H1 (cell line): ENCODE measurements at regions not wholly inside any gene's neighbourhood (a gene's known extent, or its start where the extent isn't known, plus 50 kb on each side); places are given as distances from the start of the nearest gene placed in this dataset.

ENCODE experiments used
- CTCF ChIA-PET: fragments of 300-600 bp; sonication (Branson Sonifier 250); formaldehyde crosslinking; loops from one replicate; lab custom pipeline; 2021; ENCODE audit not compliant: partially characterized antibody; lab: Charles Lee
- POLR2A ChIA-PET: fragments of 300-600 bp; sonication (Branson Sonifier 250); formaldehyde crosslinking; loops from one replicate; lab custom pipeline; 2021; ENCODE audit warnings: inconsistent platforms; ENCODE audit not compliant: partially characterized antibody; lab: Charles Lee
- DNase-seq, 2 experiments: peaks; one replicate each; pipeline versions ENCODE4 v3.0.0 to v3.0.0-alpha.2; 2010 to 2022; ENCODE audit warnings: low spot score in 2 of 2, low read depth in 1 of 2, mixed read lengths in 1 of 2
- FAIRE-seq: peaks from 2 replicates; lab custom pipeline; 2011; peaks lifted over from hg19 to GRCh38; lab: Jason Lieb, UNC
- H2AFZ ChIP-seq: 2 replicates; pipeline ENCODE4 v1.8.1; 2012; ENCODE audit warnings: low read length, inconsistent platforms
- H2AK5ac ChIP-seq: 2 replicates; pipeline ENCODE4 v1.6.1; 2013; ENCODE audit warnings: low read depth, low read length
- H2BK120ac ChIP-seq: replicated peaks from 2 replicates; pipeline ENCODE3; 2013; ENCODE audit warnings: low read depth, low read length, inconsistent platforms
- H2BK12ac ChIP-seq: 2 replicates; pipeline ENCODE4 v1.6.1; 2013; ENCODE audit warnings: low read depth, low read length
- H2BK15ac ChIP-seq: 2 replicates; pipeline ENCODE4 v1.6.1; 2013; ENCODE audit warnings: low read length
- H2BK20ac ChIP-seq: 2 replicates; pipeline ENCODE4 v1.6.1; 2013; ENCODE audit warnings: low read length
- H2BK5ac ChIP-seq: 2 replicates; pipeline ENCODE4 v1.6.1; 2013; ENCODE audit warnings: low read depth, low read length
- H3K14ac ChIP-seq: 2 replicates; pipeline ENCODE4 v1.6.1; 2013; ENCODE audit warnings: inconsistent platforms; ENCODE audit not compliant: insufficient read length
- H3K18ac ChIP-seq: 2 replicates; pipeline ENCODE4 v1.6.1; 2013; ENCODE audit warnings: low read length; ENCODE audit errors: extremely low read depth
- H3K23ac ChIP-seq: 2 replicates; pipeline ENCODE4 v1.6.1; 2013; ENCODE audit warnings: inconsistent platforms; ENCODE audit not compliant: insufficient read length
- H3K23me2 ChIP-seq: 2 replicates; pipeline ENCODE4 v1.6.1; 2013; ENCODE audit warnings: low read depth, low read length
- H3K27ac ChIP-seq: 2 replicates; pipeline ENCODE4 v1.6.1; 2011; ENCODE audit warnings: low read depth, low read length, inconsistent platforms
- H3K27me3 ChIP-seq, 4 experiments: replicated peaks in 1 of 4; 1 replicate in 1 of 4; 2 replicates in 3 of 4; pipeline versions ENCODE4 v1.6.1 to v1.8.1; 2011 to 2013; ENCODE audit warnings: low read length in 3 of 4, mild to moderate bottlenecking in 3 of 4, inconsistent platforms in 2 of 4, mixed read lengths in 2 of 4, moderate library complexity in 1 of 4; ENCODE audit not compliant: control insufficient read depth in 3 of 4, insufficient read depth in 3 of 4; ENCODE audit errors: extremely low read depth in 1 of 4
- H3K36me3 ChIP-seq, 4 experiments: 2 replicates each; pipeline versions ENCODE4 v1.6.1 to v1.8.1; 2011 to 2013; ENCODE audit warnings: mild to moderate bottlenecking in 4 of 4, low read length in 3 of 4, moderate library complexity in 2 of 4, control low read depth in 1 of 4, inconsistent platforms in 1 of 4; ENCODE audit not compliant: insufficient read depth in 4 of 4, control insufficient read depth in 2 of 4
- H3K4ac ChIP-seq: replicated peaks from 2 replicates; pipeline ENCODE3; 2013; ENCODE audit warnings: low read length, low read depth, mixed read lengths, inconsistent platforms; ENCODE audit not compliant: insufficient read length
- H3K4me1 ChIP-seq, 4 experiments: replicated peaks in 1 of 4; 1 replicate in 1 of 4; 2 replicates in 3 of 4; pipeline versions ENCODE4 v1.6.1 to v1.8.1; 2011 to 2013; ENCODE audit warnings: low read length in 3 of 4, inconsistent platforms in 2 of 4, mixed read lengths in 1 of 4; ENCODE audit not compliant: insufficient read depth in 4 of 4, control insufficient read depth in 3 of 4
- H3K4me2 ChIP-seq, 2 experiments: 2 replicates each; pipeline versions ENCODE4 v1.6.1 to v1.8.1; 2011 to 2013; ENCODE audit warnings: low read depth in 2 of 2, low read length in 2 of 2, control low read depth in 1 of 2, inconsistent platforms in 1 of 2, mild to moderate bottlenecking in 1 of 2; ENCODE audit not compliant: insufficient read depth in 1 of 2
- H3K4me3 ChIP-seq, 4 experiments: fragments of 200-600, 300-600 bp in 1 of 4; sonication (generic), shearing (Covaris generic), sonication (Bioruptor Twin) in 1 of 4; 2 replicates each; pipeline versions ENCODE4 v1.5.1 to v1.8.1; 2011 to 2016; ENCODE audit warnings: low read length in 4 of 4, low read depth in 3 of 4, control low read depth in 2 of 4, inconsistent platforms in 2 of 4, mild to moderate bottlenecking in 2 of 4, mixed read lengths in 1 of 4, moderate library complexity in 1 of 4; ENCODE audit not compliant: insufficient read depth in 2 of 4; ENCODE audit errors: extremely low read depth in 1 of 4
- H3K56ac ChIP-seq: replicated peaks from 2 replicates; pipeline ENCODE3; 2013; ENCODE audit warnings: low read depth, mild to moderate bottlenecking, mixed read lengths, low read length, inconsistent platforms; ENCODE audit not compliant: insufficient read length
- H3K79me1 ChIP-seq: 2 replicates; pipeline ENCODE4 v1.6.1; 2013; ENCODE audit warnings: low read depth, low read length, control low read depth
- H3K79me2 ChIP-seq, 2 experiments: 2 replicates each; pipeline versions ENCODE4 v1.6.1 to v1.8.1; 2012 to 2013; ENCODE audit warnings: low read length in 2 of 2, mild to moderate bottlenecking in 2 of 2, inconsistent platforms in 1 of 2; ENCODE audit not compliant: insufficient read depth in 2 of 2, control insufficient read depth in 1 of 2
- H3K9ac ChIP-seq, 4 experiments: replicated peaks in 1 of 4; 1 replicate in 1 of 4; 2 replicates in 3 of 4; pipeline versions ENCODE4 v1.6.1 to v1.8.1; 2011 to 2013; ENCODE audit warnings: low read depth in 3 of 4, low read length in 3 of 4, control low read depth in 2 of 4, mild to moderate bottlenecking in 2 of 4, moderate library complexity in 2 of 4, inconsistent platforms in 1 of 4; ENCODE audit errors: extremely low read depth in 1 of 4
- H3K9me3 ChIP-seq, 2 experiments: 2 replicates each; pipeline versions ENCODE4 v1.6.1 to v1.8.1; 2012 to 2013; ENCODE audit warnings: mild to moderate bottlenecking in 2 of 2, moderate library complexity in 2 of 2, control low read depth in 1 of 2, inconsistent platforms in 1 of 2, low read depth in 1 of 2, low read length in 1 of 2, mixed read lengths in 1 of 2; ENCODE audit not compliant: insufficient read depth in 2 of 2
- H4K20me1 ChIP-seq, 2 experiments: replicated peaks in 1 of 2; 2 replicates each; pipeline versions ENCODE3 to v1.8.1; 2011 to 2013; ENCODE audit warnings: inconsistent platforms in 2 of 2, low read length in 2 of 2, mild to moderate bottlenecking in 1 of 2; ENCODE audit not compliant: insufficient read depth in 2 of 2, control insufficient read depth in 1 of 2
- H4K5ac ChIP-seq: 2 replicates; pipeline ENCODE4 v1.6.1; 2013; ENCODE audit warnings: low read length, low read depth, mixed read lengths, inconsistent platforms; ENCODE audit not compliant: insufficient read length
- H4K8ac ChIP-seq: 2 replicates; pipeline ENCODE4 v1.8.0; 2013; ENCODE audit warnings: mild to moderate bottlenecking, moderate library complexity, low read length, inconsistent platforms; ENCODE audit not compliant: insufficient read depth; ENCODE audit errors: extremely low read depth
- H4K91ac ChIP-seq: replicated peaks from 2 replicates; pipeline ENCODE3; 2013; ENCODE audit warnings: low read length, mixed read lengths, inconsistent platforms; ENCODE audit not compliant: insufficient read length
- BACH1 ChIP-seq: IDR thresholded peaks from 2 replicates; pipeline ENCODE4 v1.6.1; 2012; ENCODE audit warnings: low read length, improper control_type of control experiment
- CTCF ChIP-seq, 3 experiments: IDR thresholded peaks; 1 replicate in 2 of 3; 2 replicates in 1 of 3; pipeline versions ENCODE4 v1.5.1 to v1.6.1; 2011; ENCODE audit warnings: low read length in 3 of 3, mild to moderate bottlenecking in 3 of 3, inconsistent platforms in 2 of 3, low read depth in 1 of 3, moderate library complexity in 1 of 3; ENCODE audit not compliant: insufficient read depth in 1 of 3; ENCODE audit errors: control extremely low read depth in 1 of 3
- MAX ChIP-seq: IDR thresholded peaks from 2 replicates; pipeline ENCODE4 v1.6.1; 2012; ENCODE audit warnings: inconsistent platforms
- SP2 ChIP-seq: IDR thresholded peaks from 2 replicates; pipeline ENCODE4 v1.6.1; 2012; ENCODE audit warnings: mild to moderate bottlenecking, low read length, inconsistent platforms
- WGBS, 2 experiments: shearing (Covaris generic) in 1 of 2; methylation state at CpG; one replicate each; pipeline versions ENCODE4 v1.1.6 to v1.1.7; 2013 to 2015; ENCODE audit warnings: low lambda C conversion rate in 2 of 2, mixed read lengths in 2 of 2, inconsistent platforms in 1 of 2, low coverage in 1 of 2, missing lambda C conversion rate in 1 of 2; ENCODE audit not compliant: insufficient replicate concordance in 2 of 2, insufficient coverage in 1 of 2, insufficient read length in 1 of 2; ENCODE audit errors: extremely low coverage in 1 of 2, missing lambda C conversion rate in 1 of 2; 5-methylcytosine and 5-hydroxymethylcytosine counted together

DNA sequence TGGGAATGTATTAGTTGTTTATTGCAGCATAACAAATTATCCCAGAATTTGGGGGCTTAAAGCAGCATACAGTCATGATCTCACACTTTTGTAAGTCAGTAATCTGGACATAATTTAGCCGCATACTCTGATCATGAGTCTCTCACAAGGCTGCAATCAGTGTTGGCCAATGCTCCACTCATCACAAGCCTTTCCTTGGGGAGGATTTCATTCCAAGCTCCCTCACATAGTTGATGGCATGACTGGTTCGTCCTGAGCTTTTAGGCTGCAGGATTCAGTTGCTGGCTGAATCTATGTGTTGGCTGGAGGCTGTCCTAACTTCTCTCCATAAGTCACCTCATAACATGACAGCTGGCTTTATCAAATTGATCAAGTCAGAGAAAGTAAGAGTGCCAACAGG is 1568.6 kb upstream of the PCDH7 start:
- H3K4me2 ChIP-seq, result no peak overlapping the region
- no peak overlapping the region for H4K91ac ChIP-seq
- no peaks in the 10 kb centered on the region for H3K36me3 ChIP-seq
- H3K23ac ChIP-seq, result no peak overlapping the region
- H3K4ac ChIP-seq, result no peak overlapping the region
- H3K79me2 ChIP-seq, result no peaks in the 10 kb centered on the region
- ChIA-PET POLR2A (no interaction called here), CTCF (no interaction called here)
- H4K5ac ChIP-seq, result no peak overlapping the region
- no peak overlapping the region for H2BK15ac ChIP-seq
- H3K18ac ChIP-seq, result no peak overlapping the region
- H2BK20ac ChIP-seq, result no peak overlapping the region
- H4K20me1 ChIP-seq, result no peaks in the 10 kb centered on the region
- no peak overlapping the region for H3K9ac ChIP-seq
- no peaks in the 10 kb centered on the region for H3K9me3 ChIP-seq
- H4K8ac ChIP-seq, result no peak overlapping the region
- H3K4me3 ChIP-seq, result no peak overlapping the region
- H3K14ac ChIP-seq, result no peak overlapping the region
- H3K79me1 ChIP-seq, result no peaks in the 10 kb centered on the region
- H3K4me1 ChIP-seq, result no peaks in the 10 kb centered on the region
- FAIRE-seq (no peak), DNase-seq (no peak)
- H2BK120ac ChIP-seq, result no peak overlapping the region
- H2AFZ ChIP-seq, result no peak overlapping the region
- no peak overlapping the region for H2AK5ac ChIP-seq
- H3K23me2 ChIP-seq, result no peaks in the 10 kb centered on the region
- H3K27ac ChIP-seq, result no peak overlapping the region
- TF ChIP-seq SP2 (no peak), CTCF (IDR thresholded peaks at IDR 0.05; ENCODE audit: control extremely low read depth in 1 of 3, insufficient read depth in 1 of 3, low read depth in 1 of 3, low read length in 3 of 3) (no peak), MAX (no peak), BACH1 (no peak)
- WGBS, 2 experiments, result 90% methylated on average over 2 of the region's 2 CpGs; no CpG with 5 or more reads in 1 of the 2 experiments
- no peak overlapping the region for H2BK12ac ChIP-seq
- H2BK5ac ChIP-seq, result no peak overlapping the region
- H3K27me3 ChIP-seq, result no peaks in the 10 kb centered on the region
- H3K56ac ChIP-seq, result no peak overlapping the region
